Hepatocyte (in vitro differentiated cells): ENCODE measurements at regions not wholly inside any gene's neighbourhood (a gene's known extent, or its start where the extent isn't known, plus 50 kb on each side); places are given as distances from the start of the nearest gene placed in this dataset.

Experiments used
- DNase-seq: peaks from one replicate; pipeline ENCODE4 v3.0.0-alpha.2; 2016; ENCODE audit warnings: low spot score
- H2AFZ ChIP-seq: fragments of 200-600 bp; sonication (generic); 2 replicates; pipeline ENCODE4 v1.6.0; 2016; ENCODE audit warnings: antibody characterized with exemption, mild to moderate bottlenecking
- H3K27ac ChIP-seq: fragments of 200-600 bp; sonication (generic); 2 replicates; pipeline ENCODE4 v1.5.1; 2016; ENCODE audit warnings: mild to moderate bottlenecking
- H3K27me3 ChIP-seq: fragments of 200-600 bp; sonication (generic); 2 replicates; pipeline ENCODE4 v1.6.1; 2016
- H3K36me3 ChIP-seq: fragments of 200-600 bp; sonication (generic); replicated peaks from 2 replicates; pipeline ENCODE4 v1.5.1; 2016; ENCODE audit warnings: low read depth; ENCODE audit not compliant: insufficient read depth
- H3K4me1 ChIP-seq: fragments of 200-600 bp; sonication (generic); 2 replicates; pipeline ENCODE4 v1.5.1; 2016; ENCODE audit warnings: mild to moderate bottlenecking, moderate library complexity; ENCODE audit not compliant: insufficient read depth
- H3K4me2 ChIP-seq: fragments of 200-600 bp; sonication (generic); 2 replicates; pipeline ENCODE4 v1.6.0; 2016
- H3K4me3 ChIP-seq: fragments of 200-600 bp; sonication (generic); 2 replicates; pipeline ENCODE4 v1.5.1; 2016; ENCODE audit warnings: mild to moderate bottlenecking
- H3K79me2 ChIP-seq: fragments of 200-600 bp; sonication (generic); 2 replicates; pipeline ENCODE4 v1.6.0; 2017; ENCODE audit warnings: mild to moderate bottlenecking
- H3K9me2 ChIP-seq: fragments of 200-600 bp; sonication (generic); replicated peaks from 2 replicates; pipeline ENCODE4 v1.6.0; 2017; ENCODE audit warnings: mild to moderate bottlenecking; ENCODE audit not compliant: insufficient read depth
- H3K9me3 ChIP-seq: fragments of 200-600 bp; sonication (generic); 2 replicates; pipeline ENCODE4 v1.5.1; 2016; ENCODE audit warnings: low read depth, mild to moderate bottlenecking
- H4K20me1 ChIP-seq: fragments of 200-600 bp; sonication (generic); 2 replicates; pipeline ENCODE4 v1.6.0; 2016; ENCODE audit warnings: mild to moderate bottlenecking; ENCODE audit not compliant: insufficient read depth, poor library complexity, severe bottlenecking
- CTCF ChIP-seq: fragments of 200-600 bp; sonication (generic); IDR thresholded peaks from 2 replicates; pipeline ENCODE4 v1.5.1; 2016; ENCODE audit warnings: antibody characterized with exemption, mild to moderate bottlenecking; ENCODE audit not compliant: poor library complexity
- EZH2 ChIP-seq: fragments of 200-600 bp; sonication (generic); IDR thresholded peaks from 2 replicates; pipeline ENCODE4 v1.6.1; 2016; ENCODE audit warnings: antibody characterized with exemption, mild to moderate bottlenecking, borderline replicate concordance
- EZH2phosphoT487 ChIP-seq: fragments of 200-600 bp; sonication (generic); IDR thresholded peaks from one replicate; pipeline ENCODE4 v1.6.1; 2018; ENCODE audit warnings: antibody characterized with exemption, mild to moderate bottlenecking, low read depth, moderate library complexity; ENCODE audit not compliant: unreplicated experiment, severe bottlenecking
- WGBS: methylation state at CpG from one replicate; pipeline ENCODE4 v1.1.6; 2016; ENCODE audit warnings: low lambda C conversion rate; ENCODE audit errors: missing lambda C conversion rate; 5-methylcytosine and 5-hydroxymethylcytosine counted together

- H3K27me3 ChIP-seq: no peaks in the 10 kb centered on the region
- DNase-seq: no peak
- H3K9me3 ChIP-seq: no peaks in the 10 kb centered on the region
- no peaks in the 10 kb centered on the region for H3K9me2 ChIP-seq
- no peaks in the 10 kb centered on the region for H4K20me1 ChIP-seq
- no peak overlapping the region for H2AFZ ChIP-seq
- TF ChIP-seq EZH2phosphoT487 (no peak), EZH2 (no peak), CTCF (peak; percentile 22)
- no peak overlapping the region for H3K4me2 ChIP-seq
- H3K36me3 ChIP-seq: no peaks in the 10 kb centered on the region
- H3K4me3 ChIP-seq: no peak overlapping the region
- H3K4me1 ChIP-seq: no peaks in the 10 kb centered on the region
- WGBS: 77% methylated on average over 2 of the region's 2 CpGs
- no peaks in the 10 kb centered on the region for H3K79me2 ChIP-seq
- no peak overlapping the region for H3K27ac ChIP-seq
Observed at GRCh38 chr3:165256554-165257065, 60.4 kb upstream of the SLITRK3 start.

GRCh38 chr3:165254812-165255211 is 58.6 kb upstream of the SLITRK3 start:
- peak; percentile 51 for DNase-seq

More at GRCh38 chr3:165254812-165255211, 58.6 kb upstream of the SLITRK3 start:
- Histone ChIP-seq H3K4me1 (no peaks in the 10 kb centered on the region), H3K27me3 (no peaks in the 10 kb centered on the region), H3K36me3 (no peaks in the 10 kb centered on the region), H3K79me2 (no peaks in the 10 kb centered on the region), H3K27ac (no peak overlapping the region), H4K20me1 (no peaks in the 10 kb centered on the region), H3K9me3 (no peaks in the 10 kb centered on the region), H3K9me2 (no peaks in the 10 kb centered on the region), H3K4me2 (no peak overlapping the region), H2AFZ (no peak overlapping the region), H3K4me3 (no peak overlapping the region)
- 21% methylated on average over 1 of the region's 1 CpG for WGBS
- TF ChIP-seq EZH2phosphoT487 (no peak), CTCF (peak; percentile 51), EZH2 (no peak)
